ENCODE measurements at regions not wholly inside any gene's neighbourhood (a gene's known extent, or its start where the extent isn't known, plus 50 kb on each side); places are given as distances from the start of the nearest gene placed in this dataset.
A peak's percentile ranks its signal among the peaks of the same experiment; 100 is the strongest.

- DNase-seq (ENCODE audit: low spot score) = peak; percentile 11
These were observed 76.0 kb downstream of the ATPSCKMT start for GRCh38 chr5:10173716-10174115.

GRCh38 chr5:10172247-10172646 is 77.4 kb downstream of the ATPSCKMT start:
- peak; percentile 9 for DNase-seq (ENCODE audit: low spot score)

- no peak for DNase-seq (ENCODE audit: low spot score)
These were observed 80.3 kb downstream of the ATPSCKMT start for GRCh38 chr5:10169359-10169758.

- DNase-seq (ENCODE audit: low spot score) = no peak
These were observed 81.4 kb downstream of the ATPSCKMT start for GRCh38 chr5:10168254-10168653.

- DNase-seq (ENCODE audit: low spot score) = no peak
These were observed 81.9 kb downstream of the ATPSCKMT start for GRCh38 chr5:10167806-10168205.

GRCh38 chr5:10166392-10166791 is 83.3 kb downstream of the ATPSCKMT start:
- DNase-seq (ENCODE audit: low spot score) = no peak

GRCh38 chr5:10162468-10162867 is 87.2 kb downstream of the ATPSCKMT start:
- no peak for DNase-seq (ENCODE audit: low spot score)

- no peak for DNase-seq (ENCODE audit: low spot score)
These were observed 87.9 kb downstream of the ATPSCKMT start for GRCh38 chr5:10161778-10162177.

GRCh38 chr5:10160241-10160640 is 89.4 kb downstream of the ATPSCKMT start:
- no peak for DNase-seq (ENCODE audit: low spot score)

- DNase-seq (ENCODE audit: low spot score) = no peak
These were observed 90.8 kb downstream of the ATPSCKMT start for GRCh38 chr5:10158886-10159285.

GRCh38 chr5:10157085-10157669 is 92.5 kb downstream of the ATPSCKMT start:
- no peak for DNase-seq (ENCODE audit: low spot score)

- no peak for DNase-seq (ENCODE audit: low spot score)
These were observed 93.6 kb downstream of the ATPSCKMT start for GRCh38 chr5:10155897-10156667.

- no peak for DNase-seq (ENCODE audit: low spot score)
These were observed 95.7 kb downstream of the ATPSCKMT start for GRCh38 chr5:10153808-10154537.

- DNase-seq (ENCODE audit: low spot score) = no peak
These were observed 96.3 kb downstream of the ATPSCKMT start for GRCh38 chr5:10153394-10153793.

GRCh38 chr5:10151656-10152055 is 98.0 kb downstream of the ATPSCKMT start:
- DNase-seq (ENCODE audit: low spot score) = no peak

GRCh38 chr5:10149911-10150310 is 99.8 kb downstream of the ATPSCKMT start:
- DNase-seq (ENCODE audit: low spot score) = no peak

- DNase-seq (ENCODE audit: low spot score) = peak; percentile 48
These were observed 103.7 kb downstream of the ATPSCKMT start for GRCh38 chr5:10145923-10146401.

GRCh38 chr5:10144040-10144439 is 105.6 kb downstream of the ATPSCKMT start:
- no peak for DNase-seq (ENCODE audit: low spot score)

GRCh38 chr5:10140195-10140973 is 109.3 kb downstream of the ATPSCKMT start:
- no peak for DNase-seq (ENCODE audit: low spot score)

- peak; percentile 67 for DNase-seq (ENCODE audit: low spot score)
These were observed 111.2 kb downstream of the ATPSCKMT start for GRCh38 chr5:10138395-10139057.

- no peak for DNase-seq (ENCODE audit: low spot score)
These were observed 115.9 kb downstream of the ATPSCKMT start for GRCh38 chr5:10133830-10134229.

- no peak for DNase-seq (ENCODE audit: low spot score)
These were observed 118.8 kb downstream of the ATPSCKMT start for GRCh38 chr5:10130881-10131280.
